ENCODE measurements at regions not wholly inside any gene's neighbourhood (a gene's known extent, or its start where the extent isn't known, plus 50 kb on each side); places are given as distances from the start of the nearest gene placed in this dataset.

- H3K4me1 ChIP-seq (ENCODE audit: control insufficient read depth, insufficient read depth, low read length): peaks cover under 1% of the 10 kb centered on the region
- no peaks in the 10 kb centered on the region for H3K36me3 ChIP-seq (ENCODE audit: control insufficient read depth, insufficient read depth, low read length)
- 63% methylated on average over 3 of the region's 10 CpGs for WGBS (ENCODE audit: insufficient coverage)
- no peak overlapping the region for H3K27ac ChIP-seq (ENCODE audit: low read length)
- no peaks in the 10 kb centered on the region for H3K9me3 ChIP-seq (replicated peaks; ENCODE audit: control insufficient read depth, low read depth, low read length)
- no peaks in the 10 kb centered on the region for H3K27me3 ChIP-seq (ENCODE audit: control insufficient read depth, insufficient read depth, low read length)
- DNase-seq: peak; percentile 20
- H3K4me3 ChIP-seq (ENCODE audit: low read length): no peak overlapping the region
Measured at GRCh38 chr5:107248066-107248695, 422.6 kb downstream of the EFNA5 start.

- no peak for DNase-seq
- H3K27ac ChIP-seq (ENCODE audit: low read length): no peak overlapping the region
- 80% methylated on average over 1 of the region's 2 CpGs for WGBS (ENCODE audit: insufficient coverage)
- H3K4me1 ChIP-seq (ENCODE audit: control insufficient read depth, insufficient read depth, low read length): no peaks in the 10 kb centered on the region
- no peaks in the 10 kb centered on the region for H3K9me3 ChIP-seq (replicated peaks; ENCODE audit: control insufficient read depth, low read depth, low read length)
- H3K27me3 ChIP-seq (ENCODE audit: control insufficient read depth, insufficient read depth, low read length): no peaks in the 10 kb centered on the region
- no peak overlapping the region for H3K4me3 ChIP-seq (ENCODE audit: low read length)
- H3K36me3 ChIP-seq (ENCODE audit: control insufficient read depth, insufficient read depth, low read length): no peaks in the 10 kb centered on the region
Measured at GRCh38 chr5:107247427-107247826, 423.3 kb downstream of the EFNA5 start.

GRCh38 chr5:107243220-107243579 lies 427.5 kb downstream of the EFNA5 start:
- Histone ChIP-seq H3K27ac (ENCODE audit: low read length) (no peak overlapping the region), H3K4me3 (ENCODE audit: low read length) (no peak overlapping the region)

GRCh38 chr5:107242411-107243219 lies 428.1 kb downstream of the EFNA5 start:
- Histone ChIP-seq H3K4me1 (ENCODE audit: control insufficient read depth, insufficient read depth, low read length) (no peaks in the 10 kb centered on the region), H3K27ac (ENCODE audit: low read length) (no peak overlapping the region), H3K9me3 (replicated peaks; ENCODE audit: control insufficient read depth, low read depth, low read length) (no peaks in the 10 kb centered on the region), H3K4me3 (ENCODE audit: low read length) (no peak overlapping the region), H3K36me3 (ENCODE audit: control insufficient read depth, insufficient read depth, low read length) (no peaks in the 10 kb centered on the region), H3K27me3 (ENCODE audit: control insufficient read depth, insufficient read depth, low read length) (no peaks in the 10 kb centered on the region)
- no peak for DNase-seq
- 83% methylated on average over 1 of the region's 3 CpGs for whole genome bisulfite sequencing (ENCODE audit: insufficient coverage)

More at GRCh38 chr5:107243220-107243579, 427.5 kb downstream of the EFNA5 start:
- Histone ChIP-seq H3K27me3 (ENCODE audit: control insufficient read depth, insufficient read depth, low read length) (no peaks in the 10 kb centered on the region), H3K4me1 (ENCODE audit: control insufficient read depth, insufficient read depth, low read length) (no peaks in the 10 kb centered on the region), H3K9me3 (replicated peaks; ENCODE audit: control insufficient read depth, low read depth, low read length) (no peaks in the 10 kb centered on the region), H3K36me3 (ENCODE audit: control insufficient read depth, insufficient read depth, low read length) (no peaks in the 10 kb centered on the region)
- DNase-seq: no peak
- no CpG with 5 or more reads among the region's 3 CpGs for WGBS (ENCODE audit: insufficient coverage)

- Histone ChIP-seq H3K36me3 (ENCODE audit: control insufficient read depth, insufficient read depth, low read length) (no peaks in the 10 kb centered on the region), H3K4me1 (ENCODE audit: control insufficient read depth, insufficient read depth, low read length) (no peaks in the 10 kb centered on the region), H3K27me3 (ENCODE audit: control insufficient read depth, insufficient read depth, low read length) (no peaks in the 10 kb centered on the region), H3K4me3 (ENCODE audit: low read length) (no peak overlapping the region), H3K27ac (ENCODE audit: low read length) (no peak overlapping the region), H3K9me3 (replicated peaks; ENCODE audit: control insufficient read depth, low read depth, low read length) (no peaks in the 10 kb centered on the region)
- DNase-seq: no peak
- WGBS (ENCODE audit: insufficient coverage): no CpG with 5 or more reads among the region's 1 CpG
Measured at GRCh38 chr5:107241841-107242240, 428.9 kb downstream of the EFNA5 start.

GRCh38 chr5:107235167-107235566 lies 435.6 kb downstream of the EFNA5 start:
- WGBS (ENCODE audit: insufficient coverage): 100% methylated on average over 1 of the region's 6 CpGs
- Histone ChIP-seq H3K27me3 (ENCODE audit: control insufficient read depth, insufficient read depth, low read length) (no peaks in the 10 kb centered on the region), H3K4me1 (ENCODE audit: control insufficient read depth, insufficient read depth, low read length) (no peaks in the 10 kb centered on the region), H3K27ac (ENCODE audit: low read length) (no peak overlapping the region), H3K9me3 (replicated peaks; ENCODE audit: control insufficient read depth, low read depth, low read length) (no peaks in the 10 kb centered on the region), H3K4me3 (ENCODE audit: low read length) (no peak overlapping the region), H3K36me3 (ENCODE audit: control insufficient read depth, insufficient read depth, low read length) (no peaks in the 10 kb centered on the region)
- DNase-seq: no peak

- no peaks in the 10 kb centered on the region for H3K36me3 ChIP-seq (ENCODE audit: control insufficient read depth, insufficient read depth, low read length)
- H3K9me3 ChIP-seq (replicated peaks; ENCODE audit: control insufficient read depth, low read depth, low read length): no peaks in the 10 kb centered on the region
- H3K4me3 ChIP-seq (ENCODE audit: low read length): no peak overlapping the region
- WGBS (ENCODE audit: insufficient coverage): 40% methylated on average over 1 of the region's 4 CpGs
- no peak for DNase-seq
- no peak overlapping the region for H3K27ac ChIP-seq (ENCODE audit: low read length)
- H3K4me1 ChIP-seq (ENCODE audit: control insufficient read depth, insufficient read depth, low read length): no peaks in the 10 kb centered on the region
- no peaks in the 10 kb centered on the region for H3K27me3 ChIP-seq (ENCODE audit: control insufficient read depth, insufficient read depth, low read length)
Measured at GRCh38 chr5:107232788-107233187, 437.9 kb downstream of the EFNA5 start.

GRCh38 chr5:107232293-107232692 lies 438.4 kb downstream of the EFNA5 start:
- Histone ChIP-seq H3K9me3 (replicated peaks; ENCODE audit: control insufficient read depth, low read depth, low read length) (no peaks in the 10 kb centered on the region), H3K27me3 (ENCODE audit: control insufficient read depth, insufficient read depth, low read length) (no peaks in the 10 kb centered on the region), H3K27ac (ENCODE audit: low read length) (no peak overlapping the region), H3K36me3 (ENCODE audit: control insufficient read depth, insufficient read depth, low read length) (no peaks in the 10 kb centered on the region), H3K4me1 (ENCODE audit: control insufficient read depth, insufficient read depth, low read length) (no peaks in the 10 kb centered on the region), H3K4me3 (ENCODE audit: low read length) (no peak overlapping the region)
- no CpG with 5 or more reads among the region's 1 CpG for WGBS (ENCODE audit: insufficient coverage)
- DNase-seq: no peak

- no peaks in the 10 kb centered on the region for H3K9me3 ChIP-seq (replicated peaks; ENCODE audit: control insufficient read depth, low read depth, low read length)
- no peak overlapping the region for H3K27ac ChIP-seq (ENCODE audit: low read length)
- H3K27me3 ChIP-seq (ENCODE audit: control insufficient read depth, insufficient read depth, low read length): no peaks in the 10 kb centered on the region
- no peaks in the 10 kb centered on the region for H3K4me1 ChIP-seq (ENCODE audit: control insufficient read depth, insufficient read depth, low read length)
- no peak overlapping the region for H3K4me3 ChIP-seq (ENCODE audit: low read length)
- no peaks in the 10 kb centered on the region for H3K36me3 ChIP-seq (ENCODE audit: control insufficient read depth, insufficient read depth, low read length)
- WGBS (ENCODE audit: insufficient coverage): no CpG with 5 or more reads among the region's 1 CpG
- no peak for DNase-seq
Measured at GRCh38 chr5:107231191-107231590, 439.5 kb downstream of the EFNA5 start.

GRCh38 chr5:107230367-107230766 lies 440.4 kb downstream of the EFNA5 start:
- Histone ChIP-seq H3K4me1 (ENCODE audit: control insufficient read depth, insufficient read depth, low read length) (no peaks in the 10 kb centered on the region), H3K4me3 (ENCODE audit: low read length) (no peak overlapping the region), H3K36me3 (ENCODE audit: control insufficient read depth, insufficient read depth, low read length) (no peaks in the 10 kb centered on the region), H3K27ac (ENCODE audit: low read length) (no peak overlapping the region), H3K27me3 (ENCODE audit: control insufficient read depth, insufficient read depth, low read length) (no peaks in the 10 kb centered on the region), H3K9me3 (replicated peaks; ENCODE audit: control insufficient read depth, low read depth, low read length) (no peaks in the 10 kb centered on the region)
- no peak for DNase-seq
- WGBS (ENCODE audit: insufficient coverage): 100% methylated on average over 2 of the region's 3 CpGs

All from muscle of leg (tissue), 3 donors.